HCT116 (cell line): ENCODE measurements at regions not wholly inside any gene's neighbourhood (a gene's known extent, or its start where the extent isn't known, plus 50 kb on each side); places are given as distances from the start of the nearest gene placed in this dataset.

ENCODE experiments used
- ATAC-seq: fragments of 200-7000 bp; cut with Tn5 transposase; 2 replicates; pipeline ENCODE4 v1.9.1; 2020; ENCODE audit warnings: mild to moderate bottlenecking, moderate library complexity
- BruUV-seq: library from RNA; stranded (reverse); fragments of 400-500 nt; replicated peaks from 2 replicates; lab custom pipeline; 2021; lab: Mats Ljungman, UMichigan
- CTCF ChIA-PET: fragments of 300-600 bp; sonication (Branson Sonifier 250); formaldehyde crosslinking; loops from one replicate; lab custom pipeline; 2021; ENCODE audit warnings: antibody characterized with exemption; lab: Charles Lee
- POLR2A ChIA-PET: fragments of 300-600, 350-600 bp; sonication (Branson Sonifier 250); formaldehyde crosslinking; loops from one replicate; lab custom pipeline; 2021; ENCODE audit warnings: antibody characterized with exemption; lab: Charles Lee
- RAD21 ChIA-PET, 2 experiments: fragments of 300-600 bp; sonication (Branson Sonifier 250); formaldehyde crosslinking; loops; one replicate each; lab custom pipeline; 2023; ENCODE audit warnings: low total read pairs in 2 of 2; ENCODE audit not compliant: uncharacterized antibody in 2 of 2, unreplicated experiment in 2 of 2, low non-redundant PET in 1 of 2; lab: Charles Lee
- DNase-seq: peaks from one replicate; pipeline ENCODE4 v3.0.0-alpha.2; 2010; ENCODE audit warnings: low read depth, low spot score
- H2AFZ ChIP-seq: fragments of 200-600 bp; shearing (Covaris generic), sonication (generic); 2 replicates; pipeline ENCODE4 v1.6.1; 2017; ENCODE audit warnings: low read depth, mixed run types, mixed read lengths, antibody characterized with exemption, low read length; ENCODE audit not compliant: poor library complexity, severe bottlenecking
- H3K27ac ChIP-seq: 2 replicates; pipeline ENCODE4 v1.5.1; 2012; ENCODE audit warnings: low read depth, low read length
- H3K27me3 ChIP-seq: fragments of 200-600 bp; sonication (generic); 2 replicates; pipeline ENCODE4 v1.6.1; 2016; ENCODE audit warnings: mixed run types, low read length, mixed read lengths; ENCODE audit not compliant: insufficient read depth
- H3K36me3 ChIP-seq, 2 experiments: fragments of 200-500 bp in 1 of 2; fragments of 200-600 bp in 1 of 2; sonication (Bioruptor generic) in 1 of 2; sonication (generic) in 1 of 2; 2 replicates each; pipeline versions ENCODE4 v1.5.1 to v1.6.1; 2014 to 2016; ENCODE audit warnings: low read length in 2 of 2, inconsistent platforms in 1 of 2, mixed read lengths in 1 of 2, mixed run types in 1 of 2; ENCODE audit not compliant: insufficient read depth in 2 of 2, control insufficient read depth in 1 of 2
- H3K4me1 ChIP-seq, 2 experiments: fragments of 200-600 bp in 1 of 2; sonication (generic) in 1 of 2; 2 replicates each; pipeline versions ENCODE4 v1.5.1 to v1.6.1; 2012 to 2017; ENCODE audit warnings: low read length in 2 of 2, inconsistent platforms in 1 of 2, mild to moderate bottlenecking in 1 of 2, mixed read lengths in 1 of 2, mixed run types in 1 of 2, moderate library complexity in 1 of 2; ENCODE audit not compliant: insufficient read depth in 2 of 2, control insufficient read depth in 1 of 2
- H3K4me2 ChIP-seq: fragments of 200-600 bp; sonication (generic); 2 replicates; pipeline ENCODE4 v1.6.1; 2017; ENCODE audit warnings: mixed run types, low read length, mixed read lengths
- H3K4me3 ChIP-seq, 2 experiments: fragments of 200-600 bp in 1 of 2; sonication (generic) in 1 of 2; replicated peaks in 1 of 2; 2 replicates each; pipeline ENCODE4 v1.5.1; 2011 to 2016; ENCODE audit warnings: low read length in 2 of 2, control low read depth in 1 of 2, low read depth in 1 of 2, mild to moderate bottlenecking in 1 of 2, mixed read lengths in 1 of 2, mixed run types in 1 of 2
- H3K79me2 ChIP-seq: fragments of 200-600 bp; sonication (generic); 2 replicates; pipeline ENCODE4 v1.6.1; 2017; ENCODE audit warnings: mild to moderate bottlenecking, mixed run types, low read length, moderate library complexity, mixed read lengths; ENCODE audit not compliant: insufficient read depth
- H3K9ac ChIP-seq: fragments of 200-600 bp; sonication (generic); 2 replicates; pipeline ENCODE4 v1.6.1; 2016; ENCODE audit warnings: low read length, mixed read lengths
- H3K9me2 ChIP-seq: fragments of 200-600 bp; sonication (generic), shearing (Covaris generic); 2 replicates; pipeline ENCODE4 v1.6.1; 2017; ENCODE audit warnings: mixed run types, mild to moderate bottlenecking, moderate library complexity; ENCODE audit not compliant: insufficient read depth
- H3K9me3 ChIP-seq, 2 experiments: fragments of 200-500 bp in 1 of 2; fragments of 200-600 bp in 1 of 2; sonication (Bioruptor generic) in 1 of 2; sonication (generic) in 1 of 2; 2 replicates each; pipeline ENCODE4 v1.6.1; 2014 to 2017; ENCODE audit warnings: low read length in 2 of 2, mixed read lengths in 2 of 2, inconsistent platforms in 1 of 2, low read depth in 1 of 2, mild to moderate bottlenecking in 1 of 2, mixed run types in 1 of 2, moderate library complexity in 1 of 2; ENCODE audit not compliant: control insufficient read depth in 1 of 2, insufficient read depth in 1 of 2
- H4K20me1 ChIP-seq: fragments of 200-600 bp; sonication (generic), shearing (Covaris generic); 2 replicates; pipeline ENCODE4 v1.6.1; 2017; ENCODE audit warnings: mixed run types, mild to moderate bottlenecking, moderate library complexity; ENCODE audit not compliant: insufficient read depth
- ATF3 ChIP-seq: IDR thresholded peaks from 2 replicates; pipeline ENCODE4 v1.6.1; 2012
- CBX3 ChIP-seq: IDR thresholded peaks from 2 replicates; pipeline ENCODE4 v1.6.1; 2012; ENCODE audit warnings: low read depth
- CEBPB ChIP-seq: IDR thresholded peaks from 2 replicates; pipeline ENCODE4 v1.6.1; 2012; ENCODE audit warnings: low read depth
- CTCF ChIP-seq, 3 experiments: fragments of 200-600 bp in 1 of 3; sonication (generic) in 1 of 3; IDR thresholded peaks in 2 of 3; conservative IDR thresholded peaks in 1 of 3; 2 replicates each; pipeline ENCODE4 v1.5.1; 2012 to 2017; ENCODE audit warnings: low read depth in 2 of 3, low read length in 2 of 3, antibody characterized with exemption in 1 of 3, borderline replicate concordance in 1 of 3, control low read depth in 1 of 3, mild to moderate bottlenecking in 1 of 3, mixed read lengths in 1 of 3, mixed run types in 1 of 3, moderate library complexity in 1 of 3; ENCODE audit not compliant: insufficient read depth in 1 of 3
- EGR1 ChIP-seq: IDR thresholded peaks from 2 replicates; pipeline ENCODE4 v1.6.1; 2012; ENCODE audit warnings: low read depth
- EZH2 ChIP-seq: fragments of 200-600 bp; sonication (generic); IDR thresholded peaks from 2 replicates; pipeline ENCODE4 v1.6.1; 2017; ENCODE audit warnings: antibody characterized with exemption, mixed run types
- EZH2phosphoT487 ChIP-seq: fragments of 200-600 bp; IDR thresholded peaks from 2 replicates; pipeline ENCODE4 v1.6.1; 2018; ENCODE audit warnings: antibody characterized with exemption, borderline replicate concordance
- FOSL1 ChIP-seq: IDR thresholded peaks from 2 replicates; pipeline ENCODE4 v1.6.1; 2012; ENCODE audit warnings: low read depth
- JUND ChIP-seq: IDR thresholded peaks from 2 replicates; pipeline ENCODE4 v1.6.1; 2012
- MAX ChIP-seq: IDR thresholded peaks from 2 replicates; pipeline ENCODE4 v1.6.1; 2012
- POLR2A ChIP-seq: IDR thresholded peaks from 2 replicates; pipeline ENCODE4 v1.7.0; 2011; ENCODE audit warnings: borderline replicate concordance; ENCODE audit not compliant: insufficient read depth, insufficient read length; ENCODE audit errors: extremely low read depth
- RAD21 ChIP-seq: IDR thresholded peaks from 2 replicates; pipeline ENCODE4 v1.6.1; 2012; ENCODE audit warnings: low read depth, mild to moderate bottlenecking
- SIN3A ChIP-seq: IDR thresholded peaks from 2 replicates; pipeline ENCODE4 v1.6.1; 2012; ENCODE audit warnings: low read depth
- SP1 ChIP-seq: IDR thresholded peaks from 2 replicates; pipeline ENCODE4 v1.6.1; 2012; ENCODE audit warnings: low read depth
- SRF ChIP-seq: IDR thresholded peaks from 2 replicates; pipeline ENCODE4 v1.6.1; 2012; ENCODE audit warnings: low read depth
- TCF7L2 ChIP-seq: IDR thresholded peaks from 2 replicates; pipeline ENCODE4 v1.7.0; 2011; ENCODE audit warnings: borderline replicate concordance, inconsistent platforms; ENCODE audit not compliant: insufficient read depth, insufficient read length; ENCODE audit errors: extremely low read depth
- YY1 ChIP-seq: IDR thresholded peaks from 2 replicates; pipeline ENCODE4 v1.6.1; 2011; ENCODE audit warnings: low read length, low read depth, moderate library complexity, mild to moderate bottlenecking; ENCODE audit not compliant: insufficient replicate concordance; ENCODE audit errors: extremely low read depth
- ZBTB33 ChIP-seq: IDR thresholded peaks from 2 replicates; pipeline ENCODE4 v1.6.1; 2011; ENCODE audit warnings: mild to moderate bottlenecking, low read length, moderate library complexity; ENCODE audit not compliant: insufficient replicate concordance; ENCODE audit errors: extremely low read depth
- ZFX ChIP-seq: fragments of 450-650 bp; IDR thresholded peaks from 2 replicates; pipeline ENCODE4 v1.6.1; 2017
- ZNF274 ChIP-seq: fragments of 200-500 bp; sonication (Bioruptor generic); IDR thresholded peaks from 2 replicates; pipeline ENCODE4 v1.6.1; 2014; ENCODE audit warnings: mild to moderate bottlenecking, low read depth, low read length, inconsistent platforms
- intact Hi-C: fragments of 100-400 bp; cut with micrococcal nuclease; formaldehyde crosslinking; loops from 2 replicates; pipeline ENCODE4 v1.10.0; 2022

DNA sequence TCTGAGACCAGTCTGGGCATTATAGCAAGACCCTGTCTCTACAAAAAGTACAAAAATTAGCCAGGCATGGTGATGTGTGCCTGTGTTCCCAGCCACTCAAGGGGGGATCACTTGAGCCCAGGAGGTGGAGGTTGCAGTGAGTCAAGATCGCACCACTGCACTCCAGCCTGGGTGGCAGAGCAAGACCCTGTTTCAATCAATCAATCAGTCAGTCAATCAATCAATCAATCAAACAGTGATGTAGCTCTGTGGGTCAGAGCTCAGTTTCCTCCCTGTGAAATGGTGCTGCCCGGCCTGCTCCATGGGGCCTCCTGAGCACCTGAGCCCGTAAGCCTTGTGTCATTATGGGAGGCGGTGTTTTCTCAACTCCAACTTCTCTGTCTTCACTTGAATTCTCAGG, 167.1 kb upstream of the CIBAR2 start:
- no peaks in the 10 kb centered on the region for H3K9me3 ChIP-seq
- H3K4me3 ChIP-seq, result no peak overlapping the region
- ATAC-seq (no peak), DNase-seq (no peak)
- H3K27ac ChIP-seq, result no peak overlapping the region
- no peaks in the 10 kb centered on the region; the same call in 1 of the 2 replicates for H4K20me1 ChIP-seq
- no peaks in the 10 kb centered on the region for H3K79me2 ChIP-seq
- no peaks in the 10 kb centered on the region for H3K36me3 ChIP-seq
- H3K9me2 ChIP-seq, result no peaks in the 10 kb centered on the region
- POLR2A ChIA-PET, result no interaction called here
- no peak overlapping the region for H2AFZ ChIP-seq
- no peak overlapping the region for H3K4me2 ChIP-seq
- no peaks in the 10 kb centered on the region for H3K4me1 ChIP-seq
- intact Hi-C loops, result no loop called here
- no peak for TF ChIP-seq ZFX
- TF ChIP-seq EZH2phosphoT487, result no peak
- no peak for TF ChIP-seq ATF3
- TF ChIP-seq SRF, result no peak
- TF ChIP-seq ZNF274, result no peak
- TF ChIP-seq MAX, result no peak
- TF ChIP-seq EGR1, result no peak
- TF ChIP-seq ZBTB33, result no peak
- TF ChIP-seq CEBPB, result no peak
- TF ChIP-seq CBX3, result no peak
- no peak for TF ChIP-seq SIN3A
- TF ChIP-seq YY1, result no peak
- TF ChIP-seq SP1, result no peak
- no peak for TF ChIP-seq EZH2
- TF ChIP-seq JUND, result no peak
- no peak for TF ChIP-seq TCF7L2
- no peak for TF ChIP-seq FOSL1
- TF ChIP-seq RAD21, result no peak
- TF ChIP-seq POLR2A, result no peak
- TF ChIP-seq CTCF (IDR thresholded peaks at IDR 0.05 in 2 of 3, conservative IDR thresholded peaks at IDR 0.05 in 1 of 3; ENCODE audit: borderline replicate concordance in 1 of 3, insufficient read depth in 1 of 3, low read depth in 2 of 3, low read length in 2 of 3), result no peak
- H3K9ac ChIP-seq, result no peak overlapping the region
- no TSS peak for BruUV-seq
- RAD21 ChIA-PET, result no interaction called here
- CTCF ChIA-PET, result interaction anchor here (1.0 kb wide), 1 partner anchor 165 kb away, joined by 3 read pairs; no protein-coding TSS in a partner anchor
- H3K27me3 ChIP-seq, result no peaks in the 10 kb centered on the region
